HG03196 (cell line): ENCODE measurements at regions not wholly inside any gene's neighbourhood (a gene's known extent, or its start where the extent isn't known, plus 50 kb on each side); places are given as distances from the start of the nearest gene placed in this dataset.

Experiments used
- ATAC-seq: cut with Tn5 transposase; IDR thresholded peaks from one replicate; pipeline ENCODE4 v1.9.1; 2021; ENCODE audit not compliant: unreplicated experiment

GRCh38 chr18:64888956-64889355 is 740.1 kb upstream of the LINC00305 start:
- ATAC-seq = no peak

GRCh38 chr18:64886995-64887394 is 738.1 kb upstream of the LINC00305 start:
- ATAC-seq = no peak

- ATAC-seq = no peak
Observed at GRCh38 chr18:64882896-64883295, 734.0 kb upstream of the LINC00305 start.

- no peak for ATAC-seq
Observed at GRCh38 chr18:64876833-64877232, 727.9 kb upstream of the LINC00305 start.

- no peak for ATAC-seq
Observed at GRCh38 chr18:64872710-64873458, 724.0 kb upstream of the LINC00305 start.

- ATAC-seq = no peak
Observed at GRCh38 chr18:64854112-64854511, 705.2 kb upstream of the LINC00305 start.

- no peak for ATAC-seq
Observed at GRCh38 chr18:64852281-64852680, 703.4 kb upstream of the LINC00305 start.

- no peak for ATAC-seq
Observed at GRCh38 chr18:64851726-64852125, 702.8 kb upstream of the LINC00305 start.

- no peak for ATAC-seq
Observed at GRCh38 chr18:64850791-64851190, 701.9 kb upstream of the LINC00305 start.

- no peak for ATAC-seq
Observed at GRCh38 chr18:64840911-64841701, 692.2 kb upstream of the LINC00305 start.

- no peak for ATAC-seq
Observed at GRCh38 chr18:64810354-64810753, 661.5 kb upstream of the LINC00305 start.

GRCh38 chr18:64809801-64810200 is 660.9 kb upstream of the LINC00305 start:
- no peak for ATAC-seq

GRCh38 chr18:64807560-64807959 is 658.7 kb upstream of the LINC00305 start:
- no peak for ATAC-seq

- ATAC-seq = no peak
Observed at GRCh38 chr18:64806691-64807090, 657.8 kb upstream of the LINC00305 start.

GRCh38 chr18:64806232-64806631 is 657.3 kb upstream of the LINC00305 start:
- no peak for ATAC-seq

GRCh38 chr18:64803471-64803870 is 654.6 kb upstream of the LINC00305 start:
- no peak for ATAC-seq

- ATAC-seq = no peak
Observed at GRCh38 chr18:64800151-64800550, 651.3 kb upstream of the LINC00305 start.

- ATAC-seq = no peak
Observed at GRCh38 chr18:64799376-64799775, 650.5 kb upstream of the LINC00305 start.

- ATAC-seq = no peak
Observed at GRCh38 chr18:64791236-64791635, 642.3 kb upstream of the LINC00305 start.

- no peak for ATAC-seq
Observed at GRCh38 chr18:64785686-64786085, 636.8 kb upstream of the LINC00305 start.

GRCh38 chr18:64777556-64777955 is 628.7 kb upstream of the LINC00305 start:
- no peak for ATAC-seq

GRCh38 chr18:64765908-64766307 is 617.0 kb upstream of the LINC00305 start:
- ATAC-seq = no peak
